ENCODE measurements at regions not wholly inside any gene's neighbourhood (a gene's known extent, or its start where the extent isn't known, plus 50 kb on each side); places are given as distances from the start of the nearest gene placed in this dataset.
"Not testable (repeated sequence)": the region's sequence is repeated elsewhere in the genome, so short reads cannot be mapped to it uniquely, and the experiment has no call there.

DNA sequence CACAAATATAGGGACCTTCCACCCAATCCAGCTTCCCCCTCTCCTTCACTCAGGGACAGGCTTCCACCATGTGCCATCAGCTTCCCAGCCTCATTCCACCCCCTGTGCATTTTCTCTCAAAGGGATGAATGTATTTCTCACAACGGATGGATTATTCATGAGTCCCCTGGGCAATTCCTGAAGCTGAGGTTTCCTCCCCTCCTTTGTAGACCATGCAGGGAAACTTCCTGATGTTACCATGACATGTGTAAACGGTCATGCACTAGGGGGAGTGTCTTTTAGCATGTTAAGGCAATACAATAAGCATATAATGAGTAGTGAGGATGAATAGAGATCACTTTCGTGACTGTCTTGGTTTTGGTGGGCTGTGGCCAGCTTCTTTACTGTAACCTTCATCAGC lies 706.8 kb downstream of the TMEM121 start:
- DNase-seq, result not testable (repeated sequence)

- peak; percentile 20 to 38 for DNase-seq
Measured at GRCh38 chr14:106234525-106235254, 708.3 kb downstream of the TMEM121 start.

- no peak for DNase-seq
Measured at GRCh38 chr14:106235356-106236159, 709.2 kb downstream of the TMEM121 start.

- DNase-seq, result no peak
Measured at GRCh38 chr14:106248321-106249192, 722.2 kb downstream of the TMEM121 start.

GRCh38 chr14:106253995-106254394 lies 727.6 kb downstream of the TMEM121 start:
- not testable (repeated sequence) for DNase-seq

DNA sequence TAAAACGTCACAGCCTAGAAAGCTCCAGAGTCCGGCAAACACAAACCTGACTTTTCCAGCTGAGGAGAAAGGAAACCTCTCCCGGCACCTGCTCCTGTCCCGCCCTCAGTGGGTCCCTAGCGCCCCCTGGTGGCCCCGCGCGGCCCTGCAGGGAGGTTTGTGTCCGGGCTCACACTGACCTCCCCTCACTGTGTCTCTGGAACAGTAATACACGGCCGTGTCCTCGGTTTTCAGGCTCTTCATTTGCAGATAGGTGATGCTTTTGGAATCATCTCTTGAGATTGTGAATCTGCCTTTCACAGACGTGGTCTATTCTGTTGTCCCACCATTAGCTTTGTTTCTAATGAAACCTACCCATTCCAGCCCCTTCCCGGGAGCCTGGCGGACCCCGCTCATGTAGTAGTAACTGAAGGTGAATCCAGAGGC lies 731.2 kb downstream of the TMEM121 start:
- peak; percentile 53 to 64 for DNase-seq

- peak; percentile 71 to 76 for DNase-seq
Measured at GRCh38 chr14:106268013-106268727, 741.8 kb downstream of the TMEM121 start.

DNA sequence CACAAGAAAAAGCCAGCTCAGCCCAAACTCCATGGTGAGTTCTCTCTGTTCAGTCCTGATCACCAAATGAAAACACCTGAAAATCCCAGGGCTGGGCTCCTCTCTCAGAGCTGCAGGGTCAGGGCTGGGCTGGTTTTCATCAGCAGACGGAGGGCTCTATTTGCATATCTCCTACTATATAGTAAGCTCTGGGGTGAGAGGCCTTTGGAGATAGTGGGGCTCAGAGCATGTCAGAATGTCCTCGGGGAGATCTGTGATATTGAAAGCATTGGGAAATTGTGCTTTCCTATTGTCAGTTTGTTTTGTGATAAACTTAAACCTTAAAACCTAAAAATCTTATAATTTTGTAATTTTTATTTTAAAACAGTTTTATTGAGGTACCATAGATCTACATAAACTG lies 742.6 kb downstream of the TMEM121 start:
- DNase-seq, result no peak

- no peak for DNase-seq
Measured at GRCh38 chr14:106269451-106270204, 743.2 kb downstream of the TMEM121 start.

DNA sequence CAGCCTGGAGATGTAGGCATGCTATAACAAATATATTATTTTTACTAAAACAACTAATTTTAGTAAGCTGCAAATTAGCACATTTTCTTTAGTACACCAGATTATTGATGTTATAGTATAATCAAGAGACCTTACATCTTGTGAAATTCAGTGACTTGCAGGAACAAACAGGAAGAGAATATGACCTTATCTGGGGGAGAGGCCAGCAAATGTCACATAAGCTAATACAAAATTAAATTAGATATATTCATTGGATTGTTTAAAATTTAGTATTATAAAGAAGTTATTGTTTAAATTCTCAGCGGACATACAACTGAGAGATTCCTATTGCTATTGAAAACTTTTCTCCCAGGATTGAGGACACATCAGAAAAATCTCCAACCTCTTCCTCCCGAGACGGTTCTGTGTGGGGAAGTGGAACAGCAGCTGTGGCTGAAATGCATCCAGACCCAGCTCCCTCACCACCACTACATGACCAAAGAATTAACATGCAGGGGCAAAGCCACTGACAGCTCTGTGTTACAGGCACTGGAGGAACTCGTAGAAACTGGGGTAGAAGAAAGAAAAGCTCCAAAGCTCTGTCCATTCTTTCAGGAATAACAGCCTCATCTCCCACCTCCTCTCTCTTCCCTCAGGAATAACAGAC lies 744.2 kb downstream of the TMEM121 start:
- DNase-seq, result not testable (repeated sequence)

DNA sequence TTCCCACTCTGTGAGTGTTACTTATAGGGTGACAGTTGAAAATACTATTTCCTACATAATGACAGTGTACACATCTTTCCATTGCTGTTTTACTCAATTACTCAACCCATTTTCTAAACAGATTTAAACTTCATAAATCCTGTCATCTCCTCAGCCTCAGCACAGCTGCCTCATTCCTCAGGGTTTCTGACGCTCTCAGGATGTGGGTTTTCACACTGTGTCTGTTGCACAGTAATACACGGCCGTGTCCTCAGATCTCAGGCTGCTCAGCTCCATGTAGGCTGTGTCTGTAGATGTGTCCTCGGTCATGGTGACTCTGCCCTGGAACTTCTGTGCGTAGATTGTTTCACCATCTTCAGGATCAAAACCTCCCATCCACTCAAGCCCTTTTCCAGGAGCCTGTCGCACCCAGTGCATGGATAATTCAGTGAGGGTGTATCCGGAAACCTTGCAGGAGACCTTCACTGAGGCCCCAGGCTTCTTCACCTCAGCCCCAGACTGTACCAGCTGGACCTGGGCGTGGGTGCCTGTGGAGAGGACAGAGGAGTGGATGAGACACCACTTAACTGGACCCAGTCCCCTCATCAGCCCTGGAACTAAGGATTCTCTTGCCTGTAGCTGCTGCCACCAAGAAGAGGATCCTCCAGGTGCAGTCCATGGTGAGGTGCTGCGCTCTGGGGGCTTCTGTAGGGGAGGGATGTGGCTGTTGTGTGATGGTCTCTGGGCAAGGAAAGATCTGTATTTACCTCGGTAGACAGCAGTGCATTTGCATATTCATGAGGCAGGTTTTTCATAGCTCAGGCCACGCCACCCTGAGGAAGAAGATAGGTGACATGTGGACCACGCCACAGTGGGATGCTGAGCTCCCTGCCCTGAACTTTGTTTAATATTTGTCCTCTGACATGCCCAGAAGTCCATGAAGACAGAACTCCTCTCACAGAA lies 750.2 kb downstream of the TMEM121 start:
- DNase-seq, result peak in 1 of 2 donors; percentile 10

DNA sequence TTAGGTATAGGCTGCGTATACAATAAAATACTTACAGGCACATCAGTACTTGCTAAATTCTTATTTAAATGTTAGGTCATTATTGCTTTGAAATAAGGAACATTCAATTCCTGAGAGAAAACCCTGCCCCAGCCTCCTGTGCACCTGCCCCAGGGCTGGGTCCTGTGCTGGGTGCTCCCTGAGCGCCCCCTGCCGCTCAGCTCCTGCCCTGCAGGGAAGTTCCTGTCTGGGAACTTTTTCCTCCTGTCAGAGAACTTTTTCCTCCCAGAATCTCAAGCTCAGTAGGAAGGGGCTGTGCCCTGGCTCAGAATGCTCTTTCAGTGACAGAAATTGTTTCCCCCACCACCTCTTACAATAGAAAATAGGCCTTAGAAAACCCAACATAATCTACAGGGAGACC lies 751.1 kb downstream of the TMEM121 start:
- peak in 1 of 2 donors; percentile 30 for DNase-seq

GRCh38 chr14:106280876-106281275 lies 754.5 kb downstream of the TMEM121 start:
- DNase-seq, result no peak

DNA sequence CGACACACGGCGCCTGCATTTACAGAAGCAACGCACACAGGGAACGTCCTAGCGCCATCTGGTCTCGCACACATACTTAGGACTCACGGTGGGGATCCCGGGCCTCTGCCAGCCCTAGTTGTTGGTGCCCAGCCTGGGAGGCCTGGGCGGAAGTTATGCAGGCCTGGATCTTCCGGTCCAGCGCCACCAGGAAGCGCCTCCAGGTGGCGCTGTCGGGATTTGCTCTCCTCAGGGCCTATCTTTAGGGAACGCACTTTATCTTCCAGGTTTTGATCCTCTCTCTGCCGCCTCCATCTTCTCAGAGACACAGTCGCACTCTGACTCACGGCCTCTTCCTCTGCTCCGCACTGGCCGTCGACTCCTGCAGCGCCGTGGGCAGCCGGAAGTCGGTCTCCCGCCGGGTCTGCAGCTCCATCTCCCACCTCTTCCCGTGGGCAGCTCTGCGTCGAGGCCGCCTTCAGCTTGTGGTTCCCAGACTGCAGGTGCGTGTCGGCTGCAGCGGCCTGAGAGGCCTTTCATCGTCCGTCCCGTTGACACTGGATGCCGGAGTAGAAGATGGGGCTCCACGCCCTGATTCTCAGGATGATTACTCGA lies 760.4 kb downstream of the TMEM121 start:
- peak in 1 of 2 donors; percentile 12 for DNase-seq

GRCh38 chr14:106287506-106287905 lies 761.1 kb downstream of the TMEM121 start:
- no peak for DNase-seq

- DNase-seq, result no peak
Measured at GRCh38 chr14:106291626-106292025, 765.2 kb downstream of the TMEM121 start.

DNA sequence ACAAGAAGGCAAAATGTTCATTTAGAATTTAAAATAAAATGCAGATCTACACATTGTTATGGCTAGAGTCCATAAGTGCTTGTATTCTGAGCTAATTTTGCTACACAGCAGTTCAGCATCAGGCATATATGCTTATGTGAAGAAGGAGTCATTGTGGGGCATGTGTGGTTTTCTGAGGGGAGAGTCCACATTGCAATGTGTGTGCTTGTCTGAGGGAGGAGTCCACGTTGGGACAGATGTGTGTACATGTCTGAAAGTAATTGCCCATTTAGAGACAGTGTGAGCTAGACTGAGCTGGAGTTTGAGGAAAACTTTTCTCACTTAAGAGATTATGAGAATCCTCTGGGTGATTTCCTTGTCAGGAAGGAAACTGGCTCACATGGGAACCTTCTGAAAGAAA lies 767.9 kb downstream of the TMEM121 start:
- no peak for DNase-seq

GRCh38 chr14:106300951-106301510 lies 774.6 kb downstream of the TMEM121 start:
- DNase-seq, result not testable (repeated sequence)

DNA sequence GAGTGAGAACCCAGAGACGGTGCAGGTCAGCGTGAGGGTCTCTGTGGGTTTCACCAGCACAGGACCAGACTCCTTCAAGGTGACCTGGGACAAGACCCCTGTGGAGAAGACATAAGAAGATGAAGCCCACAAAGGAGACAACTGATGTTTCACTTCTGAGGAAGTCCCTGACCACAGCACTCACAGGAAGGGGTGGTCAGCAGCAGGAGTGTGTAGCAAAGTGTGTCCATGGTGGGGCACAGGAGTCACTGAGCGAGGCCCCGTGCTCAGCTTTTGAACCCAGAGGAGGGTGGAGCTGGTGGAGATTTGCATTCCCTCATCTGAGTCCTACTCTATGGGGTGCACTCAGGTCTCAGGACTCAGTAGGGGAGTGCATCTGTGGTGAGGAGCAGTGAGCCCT lies 775.2 kb downstream of the TMEM121 start:
- DNase-seq, result not testable (repeated sequence)

All from CD4-positive, alpha-beta T cell treated with Interleukin-1 beta for 1 hour (primary cell).